Stimulated activated CD8-positive, alpha-beta memory T cell treated with anti-CD3 and anti-CD28 coated beads, Interleukin-7, amount 100 ng/mL, for 1 hour (primary cell): ENCODE measurements at regions not wholly inside any gene's neighbourhood (a gene's known extent, or its start where the extent isn't known, plus 50 kb on each side); places are given as distances from the start of the nearest gene placed in this dataset.

ENCODE experiments used
- DNase-seq, 2 donors: peaks; one replicate each; pipeline ENCODE4 v3.0.0-alpha.2; 2020; ENCODE audit warnings: low read depth in 2 of 2

DNA sequence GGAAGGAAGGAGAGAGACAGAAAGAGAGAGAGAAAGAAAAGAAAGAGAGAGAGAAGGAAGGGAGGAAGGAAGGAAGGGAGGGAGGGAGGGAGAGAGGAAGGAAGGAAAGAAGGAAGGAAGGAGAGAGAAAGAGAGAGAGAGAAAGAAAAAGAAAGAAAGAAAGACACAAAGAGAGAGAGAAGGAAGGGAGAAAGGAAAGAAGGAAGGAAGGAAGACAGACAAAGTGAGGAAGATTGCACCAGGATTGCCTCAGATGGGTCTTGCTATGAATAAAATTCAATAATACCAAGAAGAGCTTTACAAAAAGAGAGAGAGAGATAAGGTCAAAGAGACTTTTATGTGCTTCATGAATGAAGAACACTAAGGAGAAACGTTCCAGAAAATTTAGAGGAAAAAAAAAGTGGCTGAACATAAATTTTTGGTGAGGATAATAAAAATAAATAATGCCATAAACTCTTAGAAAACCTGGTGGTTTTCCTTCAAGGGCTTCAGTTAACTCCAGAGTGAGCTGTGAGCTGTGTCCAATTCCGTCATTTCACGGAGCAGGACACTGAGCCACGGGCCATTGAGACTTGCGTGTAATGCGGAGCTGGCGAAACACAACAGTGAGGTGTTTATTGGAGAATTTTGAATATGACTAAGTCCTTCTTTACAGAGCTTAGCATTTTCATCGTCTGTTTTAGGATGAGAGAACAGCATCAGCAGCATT is 72.7 kb upstream of the TNRC6C start:
- DNase-seq, result no peak

DNA sequence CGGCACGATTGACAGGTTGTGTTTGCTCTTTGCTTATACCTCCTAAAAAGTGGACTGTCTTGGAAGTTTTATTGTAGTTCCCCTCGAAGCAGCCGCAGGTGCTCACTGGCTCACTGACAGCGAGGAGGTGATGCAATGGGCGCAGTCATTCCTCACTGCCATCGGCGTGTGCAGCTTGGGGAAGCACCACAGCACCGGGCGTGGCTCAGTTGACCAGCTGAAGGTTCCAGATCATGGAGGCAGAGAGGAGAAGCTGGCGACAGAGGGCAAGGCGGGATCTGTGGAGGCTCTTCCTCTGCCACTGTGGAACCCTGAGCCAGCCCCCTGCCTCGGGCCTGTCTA is 72.1 kb upstream of the TNRC6C start:
- DNase-seq, result no peak

DNA sequence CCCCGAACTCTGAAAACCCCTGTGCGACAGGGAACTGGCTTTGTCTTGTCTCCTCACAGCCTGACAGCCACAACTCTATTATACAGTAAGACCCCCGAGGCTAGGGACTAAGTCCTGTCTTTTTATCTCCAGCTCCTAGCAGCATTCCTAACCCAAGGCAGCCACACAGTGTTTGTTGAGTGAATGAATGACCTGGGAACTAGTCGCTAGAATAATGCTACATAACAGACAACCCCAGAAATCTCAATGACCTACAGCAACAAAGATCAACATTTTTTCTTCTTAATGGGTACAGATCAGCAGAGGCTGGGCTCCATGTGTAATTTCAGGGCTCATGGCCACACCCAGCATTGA is 71.4 kb upstream of the TNRC6C start:
- no peak for DNase-seq

DNA sequence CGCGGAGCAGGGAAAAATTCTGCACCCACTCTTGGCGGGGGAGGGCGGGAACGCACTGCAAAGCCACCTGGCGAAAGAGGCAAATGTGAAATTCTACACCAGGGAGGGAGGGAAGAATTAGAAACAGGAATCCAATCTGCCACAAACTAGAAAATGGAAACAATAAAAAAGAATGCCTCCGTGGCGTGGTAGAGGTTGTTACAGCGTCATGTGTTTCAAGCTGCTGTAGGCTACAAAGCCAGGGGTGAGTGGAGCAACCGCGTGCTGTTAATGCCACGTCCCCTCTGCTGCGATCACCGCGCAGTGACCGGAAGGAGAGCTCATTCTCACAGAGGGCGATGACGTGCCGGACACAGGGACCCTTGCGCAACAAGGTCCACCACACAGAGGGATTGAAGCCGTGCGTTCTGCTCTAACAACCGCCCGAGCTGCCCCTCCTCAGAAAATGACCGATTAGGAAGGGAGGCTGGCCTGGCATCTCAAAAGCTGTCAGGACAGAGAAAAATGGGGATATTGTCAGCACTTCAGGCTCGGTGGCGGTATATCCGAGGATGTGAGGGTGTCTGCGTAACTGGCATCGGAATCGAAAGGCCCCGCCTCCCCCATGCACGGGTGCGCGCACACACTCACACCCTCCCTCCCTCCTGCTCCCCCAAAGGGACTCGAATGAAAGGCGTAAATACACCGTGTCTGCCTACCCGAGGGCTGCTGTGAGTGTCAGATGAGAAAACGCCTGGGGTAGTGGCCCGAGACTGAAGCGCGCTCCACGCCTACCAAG is 70.8 kb upstream of the TNRC6C start:
- DNase-seq, result peak; percentile 46 to 54

DNA sequence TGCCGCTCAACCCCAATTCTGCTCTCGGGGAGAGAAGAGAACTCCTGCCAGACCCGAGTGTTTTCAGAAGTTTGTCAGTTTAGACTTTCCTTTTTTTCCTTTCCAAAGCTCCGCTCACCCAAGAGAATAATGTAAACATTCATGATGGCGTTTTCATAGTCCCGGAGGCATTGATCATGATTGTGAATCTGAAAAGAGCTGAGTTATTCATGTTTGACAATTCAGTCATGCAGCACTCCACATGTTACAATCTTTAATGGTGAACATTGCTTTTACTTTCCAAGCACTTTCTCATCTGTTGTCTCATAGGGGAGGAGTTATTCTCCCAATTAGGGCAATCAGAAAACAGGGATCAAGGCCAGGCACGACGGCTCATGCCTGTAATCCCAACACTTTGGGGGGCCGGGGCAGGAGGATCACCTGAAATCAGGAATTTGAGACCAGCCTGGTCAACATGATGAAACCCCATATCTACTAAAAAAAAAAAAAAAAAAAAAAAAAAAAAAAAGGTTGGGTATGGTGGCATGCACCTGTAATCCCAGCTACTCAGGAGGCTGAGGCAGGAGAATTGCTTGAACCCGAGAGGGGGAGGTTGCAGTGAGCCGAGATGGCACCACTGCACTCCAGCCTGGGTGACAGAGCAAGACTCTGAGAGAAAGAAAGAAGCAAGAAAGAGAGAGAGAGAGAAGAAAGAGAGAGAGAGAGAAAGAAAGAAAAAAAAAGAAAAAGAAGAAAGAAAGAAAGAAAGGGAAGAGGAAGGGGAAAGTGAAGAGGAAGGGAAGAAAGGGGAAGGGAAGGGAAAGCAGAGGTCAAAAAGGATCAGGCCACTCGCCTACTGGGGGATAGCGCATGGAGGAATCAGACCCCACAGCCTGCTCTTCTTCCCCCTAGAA is 70.0 kb upstream of the TNRC6C start:
- no peak for DNase-seq

- DNase-seq, result no peak
Observed at GRCh38 chr17:77889135-77889505, 69.4 kb upstream of the TNRC6C start.

- DNase-seq, result no peak
Observed at GRCh38 chr17:77889866-77890760, 68.4 kb upstream of the TNRC6C start.

DNA sequence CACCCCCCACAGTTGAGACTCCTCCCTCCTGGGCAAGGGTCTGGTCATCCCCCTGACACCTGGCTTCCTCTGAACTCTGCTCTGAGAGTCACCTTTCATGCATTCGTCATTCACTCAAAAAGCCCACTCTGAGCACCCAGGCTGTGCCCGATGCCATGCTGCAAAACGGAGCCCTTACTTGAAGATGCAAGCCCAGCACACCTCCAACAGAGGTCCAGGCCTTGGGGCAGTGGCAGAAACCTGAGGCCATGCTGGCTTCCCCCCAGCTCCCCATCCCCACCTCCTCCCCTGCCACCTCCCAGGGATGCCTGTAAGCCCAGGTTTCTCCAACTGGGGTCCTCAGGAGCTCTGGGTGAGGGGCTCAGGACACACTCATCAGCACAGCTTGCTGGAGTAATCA is 67.7 kb upstream of the TNRC6C start:
- DNase-seq, result no peak

- DNase-seq, result no peak
Observed at GRCh38 chr17:77891602-77892001, 66.9 kb upstream of the TNRC6C start.

DNA sequence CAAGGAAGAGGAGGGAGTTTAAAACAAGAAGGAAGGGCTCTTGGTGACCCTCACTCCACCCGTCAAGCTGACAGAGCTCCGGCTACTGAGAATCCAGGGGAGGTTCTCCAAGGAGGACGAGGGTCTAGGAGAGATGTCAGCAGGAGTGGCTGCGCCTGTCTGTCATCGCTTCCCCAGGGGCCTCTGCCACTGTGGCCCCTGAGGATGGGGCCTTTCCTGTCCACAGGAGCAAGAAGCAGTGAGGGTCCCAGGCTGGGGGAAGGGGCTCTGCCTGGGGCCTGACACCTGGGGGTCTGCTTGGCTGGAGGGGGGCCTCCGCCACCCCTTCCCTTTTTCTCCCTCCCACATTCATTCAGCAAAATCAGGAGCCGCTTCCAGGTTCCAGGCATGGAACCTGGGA is 66.5 kb upstream of the TNRC6C start:
- DNase-seq, result no peak

DNA sequence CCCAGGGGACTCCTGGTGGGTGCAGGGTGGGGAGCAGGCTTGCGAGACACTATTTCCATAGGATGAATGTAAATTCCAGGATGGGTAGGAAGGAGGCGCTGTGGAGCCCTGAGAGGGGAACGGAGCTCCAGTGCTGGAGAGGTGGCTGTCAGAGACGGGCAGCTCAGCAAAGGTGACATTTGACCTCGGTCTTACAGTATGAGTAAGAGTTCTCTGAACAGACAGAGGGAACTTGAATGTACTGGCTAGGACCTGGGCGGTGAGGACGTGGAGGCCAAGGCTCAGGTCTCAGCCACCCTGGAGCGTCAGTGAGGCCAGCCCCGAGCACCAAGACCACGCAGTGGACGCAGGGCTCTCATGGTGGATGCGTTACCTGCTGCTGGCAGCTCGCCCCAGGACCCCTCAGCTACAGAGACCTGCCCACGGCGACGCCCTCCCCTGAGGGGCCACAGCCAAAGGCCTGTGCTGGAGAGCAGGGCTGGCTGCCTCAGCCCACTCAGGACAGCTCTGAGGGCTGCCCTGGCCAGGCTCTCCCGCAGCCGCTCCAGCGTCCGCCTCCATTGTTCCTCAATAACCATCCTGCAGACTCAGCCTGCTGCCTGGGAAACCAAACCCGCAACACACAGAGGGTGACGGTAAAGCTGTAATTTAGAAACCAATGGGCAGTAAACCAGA is 65.9 kb upstream of the TNRC6C start:
- DNase-seq, result no peak

GRCh38 chr17:77893144-77894044 is 65.1 kb upstream of the TNRC6C start:
- DNase-seq, result no peak

- no peak for DNase-seq
Observed at GRCh38 chr17:77894126-77894956, 64.2 kb upstream of the TNRC6C start.

- no peak for DNase-seq
Observed at GRCh38 chr17:77897741-77898301, 60.7 kb upstream of the TNRC6C start.

- DNase-seq, result no peak
Observed at GRCh38 chr17:77898521-77899434, 59.7 kb upstream of the TNRC6C start.

- DNase-seq, result no peak
Observed at GRCh38 chr17:77899498-77899897, 59.0 kb upstream of the TNRC6C start.

DNA sequence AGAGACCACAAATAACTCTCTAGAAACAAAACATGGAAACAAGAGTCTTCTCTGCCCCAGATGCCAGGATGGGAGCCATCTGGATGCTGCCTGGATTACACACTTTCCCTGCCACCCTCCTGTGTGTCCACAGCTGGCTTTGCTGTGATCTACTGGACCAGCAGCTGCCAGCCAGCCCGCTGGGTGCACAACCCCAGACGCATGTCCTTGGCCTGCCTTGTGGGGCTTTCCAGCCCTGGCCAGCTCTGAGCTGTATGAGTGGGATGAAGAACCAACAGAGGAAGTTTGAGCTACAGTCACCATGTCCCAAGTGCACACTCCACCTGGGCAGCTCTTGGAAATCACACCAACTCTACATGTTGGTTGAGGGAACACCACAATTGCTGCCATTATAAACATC is 57.0 kb upstream of the TNRC6C start:
- no peak for DNase-seq

DNA sequence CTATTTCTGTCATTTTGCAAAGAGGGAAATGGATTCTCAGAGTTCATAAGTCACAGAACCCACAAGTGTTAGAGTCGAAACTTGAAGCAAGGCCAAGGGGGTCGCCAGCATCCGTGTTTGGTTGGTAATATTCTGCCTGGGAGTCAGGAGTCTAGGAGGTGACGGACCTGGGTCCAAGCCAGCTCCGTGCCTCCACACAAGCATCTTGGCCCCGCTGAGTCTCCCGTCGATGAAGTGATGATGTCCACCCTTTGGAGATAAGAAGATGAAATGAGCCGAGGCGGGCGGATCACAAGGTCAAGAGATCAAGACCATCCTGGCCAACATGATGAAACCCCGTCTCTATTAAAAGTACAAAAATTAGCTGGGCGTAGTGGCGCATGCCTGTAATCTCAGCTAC is 53.2 kb upstream of the TNRC6C start:
- DNase-seq, result no peak
